Cardiac muscle cell (in vitro differentiated cells and primary cell): ENCODE measurements at regions not wholly inside any gene's neighbourhood (a gene's known extent, or its start where the extent isn't known, plus 50 kb on each side); places are given as distances from the start of the nearest gene placed in this dataset.
A peak's percentile ranks its signal among the peaks of the same experiment; 100 is the strongest.

Experiments
- DNase-seq, 2 donors: peaks; one replicate each; pipeline versions ENCODE4 v3.0.0 to v3.0.0-alpha.2; 2010 to 2017; ENCODE audit warnings: low read depth in 1 of 2, low spot score in 1 of 2
- H3K27ac ChIP-seq: fragments of 200-600 bp; sonication (generic); 2 replicates; pipeline ENCODE4 v1.5.1; 2016
- H3K27me3 ChIP-seq: fragments of 200-600 bp; sonication (generic); 2 replicates; pipeline ENCODE4 v1.6.0; 2016; ENCODE audit warnings: control low read depth
- H3K36me3 ChIP-seq: fragments of 200-600 bp; sonication (generic); 2 replicates; pipeline ENCODE4 v1.5.1; 2016; ENCODE audit warnings: control low read depth
- H3K4me1 ChIP-seq: fragments of 200-600 bp; sonication (generic); 2 replicates; pipeline ENCODE4 v1.8.1; 2017; ENCODE audit warnings: low read depth, mild to moderate bottlenecking, mixed run types
- H3K4me3 ChIP-seq: fragments of 200-600 bp; sonication (generic); 2 replicates; pipeline ENCODE4 v1.5.1; 2016; ENCODE audit warnings: mild to moderate bottlenecking
- H3K9me3 ChIP-seq: fragments of 200-600 bp; sonication (generic); 2 replicates; pipeline ENCODE4 v1.5.1; 2017; ENCODE audit warnings: low read depth, mild to moderate bottlenecking, control low read depth
- TF ChIP-seq, protein P1 (sequence below): IDR thresholded peaks from 2 replicates; pipeline ENCODE4 v1.5.1; 2012; ENCODE audit warnings: low read depth, mild to moderate bottlenecking, low read length

- Histone ChIP-seq H3K4me1 (no peaks in the 10 kb centered on the region), H3K9me3 (no peaks in the 10 kb centered on the region), H3K27ac (no peak overlapping the region), H3K4me3 (no peak overlapping the region), H3K36me3 (no peaks in the 10 kb centered on the region), H3K27me3 (no peaks in the 10 kb centered on the region)
- TF ChIP-seq, protein P1, sequence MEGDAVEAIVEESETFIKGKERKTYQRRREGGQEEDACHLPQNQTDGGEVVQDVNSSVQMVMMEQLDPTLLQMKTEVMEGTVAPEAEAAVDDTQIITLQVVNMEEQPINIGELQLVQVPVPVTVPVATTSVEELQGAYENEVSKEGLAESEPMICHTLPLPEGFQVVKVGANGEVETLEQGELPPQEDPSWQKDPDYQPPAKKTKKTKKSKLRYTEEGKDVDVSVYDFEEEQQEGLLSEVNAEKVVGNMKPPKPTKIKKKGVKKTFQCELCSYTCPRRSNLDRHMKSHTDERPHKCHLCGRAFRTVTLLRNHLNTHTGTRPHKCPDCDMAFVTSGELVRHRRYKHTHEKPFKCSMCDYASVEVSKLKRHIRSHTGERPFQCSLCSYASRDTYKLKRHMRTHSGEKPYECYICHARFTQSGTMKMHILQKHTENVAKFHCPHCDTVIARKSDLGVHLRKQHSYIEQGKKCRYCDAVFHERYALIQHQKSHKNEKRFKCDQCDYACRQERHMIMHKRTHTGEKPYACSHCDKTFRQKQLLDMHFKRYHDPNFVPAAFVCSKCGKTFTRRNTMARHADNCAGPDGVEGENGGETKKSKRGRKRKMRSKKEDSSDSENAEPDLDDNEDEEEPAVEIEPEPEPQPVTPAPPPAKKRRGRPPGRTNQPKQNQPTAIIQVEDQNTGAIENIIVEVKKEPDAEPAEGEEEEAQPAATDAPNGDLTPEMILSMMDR = no peak
- DNase-seq = peak in 1 of 2 donors; percentile 1
Observed at GRCh38 chr18:25594351-25594750, 242.4 kb upstream of the ZNF521 start.

DNA sequence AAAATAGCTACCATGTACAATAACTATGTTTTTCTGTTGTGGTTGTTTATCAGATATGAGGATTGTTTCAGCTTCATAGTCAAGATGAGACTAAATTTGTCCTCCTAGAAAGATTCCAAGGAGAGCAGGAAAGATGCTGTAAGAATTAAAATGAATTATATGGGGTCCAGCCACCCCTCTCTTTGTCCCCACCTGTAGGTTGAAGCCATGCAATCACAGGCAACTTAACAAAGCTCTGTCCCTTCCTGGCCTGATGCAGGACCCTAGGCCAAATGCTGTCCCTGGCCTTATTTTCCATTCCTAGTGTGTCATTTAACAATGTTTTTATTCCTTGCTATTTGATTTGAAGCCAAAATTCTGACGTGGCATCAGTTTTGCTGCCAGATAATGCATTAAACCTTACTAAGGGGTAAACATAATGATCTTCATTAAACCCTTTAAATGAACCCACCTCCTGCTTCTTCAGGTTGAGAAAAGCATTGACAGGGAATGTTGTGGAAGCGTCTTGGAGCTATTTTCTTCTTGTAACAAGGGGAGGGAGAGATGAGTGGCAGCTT, 240.9 kb upstream of the ZNF521 start:
- H3K4me1 ChIP-seq = no peaks in the 10 kb centered on the region
- DNase-seq = no peak
- no peak overlapping the region for H3K27ac ChIP-seq
- no peaks in the 10 kb centered on the region for H3K36me3 ChIP-seq
- H3K27me3 ChIP-seq = no peaks in the 10 kb centered on the region
- H3K4me3 ChIP-seq = no peak overlapping the region
- TF ChIP-seq, protein P1 = no peak
- H3K9me3 ChIP-seq = no peaks in the 10 kb centered on the region

DNA sequence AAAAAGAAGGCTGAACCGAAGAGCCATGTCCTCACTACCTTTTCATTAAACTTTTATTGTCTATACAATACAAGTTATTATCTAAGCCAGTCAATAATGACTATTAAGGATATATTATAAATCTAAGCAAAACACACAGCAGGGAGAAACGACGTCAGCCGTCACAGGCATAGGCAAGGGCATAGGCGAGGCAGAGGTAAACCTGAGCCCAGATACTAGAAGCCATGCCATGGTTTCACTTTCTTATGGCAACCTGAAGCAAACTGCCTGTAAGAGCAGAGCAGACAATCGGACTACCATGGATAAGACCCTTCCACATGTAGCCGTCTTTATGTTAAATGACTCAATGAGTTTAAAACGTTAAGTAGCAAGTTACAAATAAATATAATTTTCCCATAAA, 238.5 kb upstream of the ZNF521 start:
- Histone ChIP-seq H3K36me3 (no peaks in the 10 kb centered on the region), H3K27ac (no peak overlapping the region), H3K4me1 (no peaks in the 10 kb centered on the region), H3K27me3 (no peaks in the 10 kb centered on the region), H3K9me3 (no peaks in the 10 kb centered on the region), H3K4me3 (no peak overlapping the region)
- TF ChIP-seq, protein P1 = no peak
- DNase-seq = no peak

- Histone ChIP-seq H3K27me3 (no peaks in the 10 kb centered on the region), H3K27ac (no peak overlapping the region), H3K4me1 (no peaks in the 10 kb centered on the region), H3K4me3 (no peak overlapping the region), H3K9me3 (no peaks in the 10 kb centered on the region), H3K36me3 (no peaks in the 10 kb centered on the region)
- no peak for DNase-seq
- TF ChIP-seq, protein P1 = no peak
Observed at GRCh38 chr18:25587545-25587944, 235.6 kb upstream of the ZNF521 start.

DNA sequence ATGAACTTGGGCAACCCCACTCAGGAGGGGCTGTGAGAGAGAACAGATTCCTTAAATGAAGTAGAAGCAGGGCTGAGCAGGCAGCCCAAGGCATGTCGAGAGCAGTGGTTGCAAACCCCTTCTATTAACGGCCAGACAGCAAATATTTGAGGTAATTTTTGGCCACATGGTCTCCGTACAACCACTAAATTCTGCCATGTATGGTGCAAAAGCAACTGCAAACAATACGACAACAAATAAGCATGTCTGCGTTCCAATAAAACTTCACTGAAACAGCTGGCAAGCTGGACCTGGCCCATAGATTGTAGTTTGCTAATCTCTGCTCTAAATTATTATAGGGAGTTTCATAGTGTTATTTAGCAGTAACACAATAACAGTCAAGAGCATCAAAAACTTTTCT, 217.0 kb upstream of the ZNF521 start:
- Histone ChIP-seq H3K4me1 (no peaks in the 10 kb centered on the region), H3K4me3 (no peak overlapping the region), H3K9me3 (no peaks in the 10 kb centered on the region), H3K27me3 (no peaks in the 10 kb centered on the region), H3K27ac (no peak overlapping the region), H3K36me3 (no peaks in the 10 kb centered on the region)
- TF ChIP-seq, protein P1 = no peak
- no peak for DNase-seq
